Mucosa of rectum (tissue), 2 donors: ENCODE measurements at regions not wholly inside any gene's neighbourhood (a gene's known extent, or its start where the extent isn't known, plus 50 kb on each side); places are given as distances from the start of the nearest gene placed in this dataset.

Experiments used
- H3K27ac ChIP-seq, 2 donors: one replicate each; pipeline ENCODE4 v1.7.0; 2013; ENCODE audit warnings: inconsistent platforms in 2 of 2, low read depth in 2 of 2, low read length in 2 of 2
- H3K27me3 ChIP-seq, 2 donors: one replicate each; pipeline ENCODE4 v1.7.0; 2013; ENCODE audit warnings: low read length in 2 of 2; ENCODE audit not compliant: control insufficient read depth in 2 of 2, insufficient read depth in 2 of 2
- H3K36me3 ChIP-seq, 2 donors: one replicate each; pipeline ENCODE4 v1.7.0; 2013; ENCODE audit warnings: low read length in 2 of 2; ENCODE audit not compliant: control insufficient read depth in 2 of 2, insufficient read depth in 2 of 2
- H3K4me1 ChIP-seq, 2 donors: one replicate each; pipeline ENCODE4 v1.7.0; 2013; ENCODE audit warnings: low read length in 2 of 2, mild to moderate bottlenecking in 1 of 2; ENCODE audit not compliant: control insufficient read depth in 2 of 2, insufficient read depth in 2 of 2
- H3K4me3 ChIP-seq, 2 donors: one replicate each; pipeline ENCODE4 v1.7.0; 2013; ENCODE audit warnings: low read length in 2 of 2
- H3K9ac ChIP-seq, 2 donors: one replicate each; pipeline ENCODE4 v1.7.0; 2013; ENCODE audit warnings: low read length in 2 of 2, low read depth in 1 of 2, mild to moderate bottlenecking in 1 of 2
- H3K9me3 ChIP-seq, 2 donors: one replicate each; pipeline ENCODE4 v1.7.0; 2013; ENCODE audit warnings: low read length in 2 of 2; ENCODE audit not compliant: control insufficient read depth in 2 of 2
- donor health status: healthy.
- donor health status: Normal muscosa, but diverticular disease.

GRCh38 chr2:150706561-150706960 is 219.1 kb upstream of the RND3 start:
- Histone ChIP-seq H3K9me3 (no peaks in the 10 kb centered on the region), H3K27ac (no peak overlapping the region), H3K4me3 (no peak overlapping the region), H3K9ac (no peak overlapping the region), H3K36me3 (no peaks in the 10 kb centered on the region), H3K27me3 (no peaks in the 10 kb centered on the region), H3K4me1 (no peaks in the 10 kb centered on the region)

GRCh38 chr2:150705767-150706166 is 218.3 kb upstream of the RND3 start:
- Histone ChIP-seq H3K9me3 (no peaks in the 10 kb centered on the region), H3K4me3 (no peak overlapping the region), H3K9ac (no peak overlapping the region), H3K27me3 (no peaks in the 10 kb centered on the region), H3K27ac (no peak overlapping the region), H3K4me1 (no peaks in the 10 kb centered on the region), H3K36me3 (no peaks in the 10 kb centered on the region)

- no peak overlapping the region for H3K27ac ChIP-seq
- no peaks in the 10 kb centered on the region for H3K4me1 ChIP-seq
- no peaks in the 10 kb centered on the region for H3K9me3 ChIP-seq
- H3K36me3 ChIP-seq: no peaks in the 10 kb centered on the region
- no peaks in the 10 kb centered on the region for H3K27me3 ChIP-seq
- no peak overlapping the region for H3K4me3 ChIP-seq
- no peak overlapping the region for H3K9ac ChIP-seq
Measured at GRCh38 chr2:150705357-150705756, 217.9 kb upstream of the RND3 start.

GRCh38 chr2:150702791-150703190 is 215.3 kb upstream of the RND3 start:
- Histone ChIP-seq H3K36me3 (no peaks in the 10 kb centered on the region), H3K27me3 (no peaks in the 10 kb centered on the region), H3K9ac (no peak overlapping the region), H3K9me3 (no peaks in the 10 kb centered on the region), H3K27ac (no peak overlapping the region), H3K4me3 (no peak overlapping the region), H3K4me1 (no peaks in the 10 kb centered on the region)

- Histone ChIP-seq H3K4me1 (no peaks in the 10 kb centered on the region), H3K9ac (no peak overlapping the region), H3K27ac (no peak overlapping the region), H3K4me3 (no peak overlapping the region), H3K9me3 (no peaks in the 10 kb centered on the region), H3K36me3 (no peaks in the 10 kb centered on the region), H3K27me3 (no peaks in the 10 kb centered on the region)
Measured at GRCh38 chr2:150700666-150701580, 213.5 kb upstream of the RND3 start.

- no peak overlapping the region for H3K4me3 ChIP-seq
- H3K36me3 ChIP-seq: no peaks in the 10 kb centered on the region
- H3K27ac ChIP-seq: no peak overlapping the region
- H3K9me3 ChIP-seq: no peaks in the 10 kb centered on the region
- no peak overlapping the region for H3K9ac ChIP-seq
- no peaks in the 10 kb centered on the region for H3K27me3 ChIP-seq
- H3K4me1 ChIP-seq: no peaks in the 10 kb centered on the region
Measured at GRCh38 chr2:150699218-150699617, 211.8 kb upstream of the RND3 start.

GRCh38 chr2:150698016-150698661 is 210.7 kb upstream of the RND3 start:
- Histone ChIP-seq H3K27me3 (no peaks in the 10 kb centered on the region), H3K36me3 (no peaks in the 10 kb centered on the region), H3K9ac (no peak overlapping the region), H3K4me1 (no peaks in the 10 kb centered on the region), H3K27ac (peak overlapping the region in 1 of 2 donors; percentile 7), H3K4me3 (no peak overlapping the region), H3K9me3 (no peaks in the 10 kb centered on the region)

GRCh38 chr2:150697596-150697995 is 210.1 kb upstream of the RND3 start:
- Histone ChIP-seq H3K27ac (peak overlapping the region in 1 of 2 donors; percentile 7), H3K9ac (no peak overlapping the region), H3K4me1 (no peaks in the 10 kb centered on the region), H3K9me3 (no peaks in the 10 kb centered on the region), H3K27me3 (no peaks in the 10 kb centered on the region), H3K36me3 (no peaks in the 10 kb centered on the region), H3K4me3 (no peak overlapping the region)

- Histone ChIP-seq H3K27ac (no peak overlapping the region), H3K4me3 (no peak overlapping the region), H3K9me3 (no peaks in the 10 kb centered on the region), H3K27me3 (no peaks in the 10 kb centered on the region), H3K4me1 (no peaks in the 10 kb centered on the region), H3K36me3 (no peaks in the 10 kb centered on the region), H3K9ac (no peak overlapping the region)
Measured at GRCh38 chr2:150695451-150696135, 208.1 kb upstream of the RND3 start.

- Histone ChIP-seq H3K9me3 (no peaks in the 10 kb centered on the region), H3K4me1 (no peaks in the 10 kb centered on the region), H3K36me3 (no peaks in the 10 kb centered on the region), H3K4me3 (no peak overlapping the region), H3K9ac (no peak overlapping the region), H3K27ac (no peak overlapping the region), H3K27me3 (no peaks in the 10 kb centered on the region)
Measured at GRCh38 chr2:150693556-150693955, 206.1 kb upstream of the RND3 start.
